ENCODE measurements at regions not wholly inside any gene's neighbourhood (a gene's known extent, or its start where the extent isn't known, plus 50 kb on each side); places are given as distances from the start of the nearest gene placed in this dataset.

DNA sequence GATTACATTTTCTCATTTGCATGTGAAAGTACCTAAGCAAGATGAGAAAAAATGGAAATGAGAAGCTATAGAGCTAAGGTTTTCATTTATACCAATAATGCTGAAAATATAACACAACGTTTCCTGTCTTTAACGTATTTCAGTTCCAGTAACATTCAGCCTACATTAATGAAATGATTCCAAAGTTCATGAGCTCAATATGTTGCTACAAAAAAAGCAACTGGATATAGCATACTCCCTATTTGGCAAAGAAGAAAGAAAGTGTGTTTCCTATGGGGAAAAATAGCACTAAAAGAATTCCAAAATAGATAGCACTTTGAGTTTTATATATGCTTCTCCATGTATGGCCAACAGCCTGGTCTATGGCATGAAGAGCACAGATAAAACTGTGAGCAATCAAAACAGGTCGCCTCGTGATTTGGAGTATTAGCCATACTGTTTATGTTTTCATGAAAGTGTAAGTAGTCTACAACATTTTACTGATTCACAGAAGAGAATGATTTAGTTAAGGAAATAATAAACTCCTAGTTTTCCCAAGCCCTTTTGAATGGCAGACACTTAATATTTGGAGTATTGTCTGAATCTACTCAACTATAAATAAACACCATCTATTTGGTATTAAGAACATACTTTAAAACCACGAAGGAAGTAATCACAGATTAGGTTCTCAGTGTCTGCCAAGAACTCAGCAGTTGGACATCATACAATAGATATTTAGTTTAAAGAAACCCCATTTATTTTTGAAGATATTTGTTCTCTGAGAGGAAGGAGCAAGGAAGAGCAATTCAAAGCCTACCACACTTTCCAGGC, 258.7 kb upstream of the RASA1 start:
- DNase-seq (ENCODE audit: insufficient read length, low spot score): no peak
- FAIRE-seq: no peak
- TF ChIP-seq, protein P1, sequence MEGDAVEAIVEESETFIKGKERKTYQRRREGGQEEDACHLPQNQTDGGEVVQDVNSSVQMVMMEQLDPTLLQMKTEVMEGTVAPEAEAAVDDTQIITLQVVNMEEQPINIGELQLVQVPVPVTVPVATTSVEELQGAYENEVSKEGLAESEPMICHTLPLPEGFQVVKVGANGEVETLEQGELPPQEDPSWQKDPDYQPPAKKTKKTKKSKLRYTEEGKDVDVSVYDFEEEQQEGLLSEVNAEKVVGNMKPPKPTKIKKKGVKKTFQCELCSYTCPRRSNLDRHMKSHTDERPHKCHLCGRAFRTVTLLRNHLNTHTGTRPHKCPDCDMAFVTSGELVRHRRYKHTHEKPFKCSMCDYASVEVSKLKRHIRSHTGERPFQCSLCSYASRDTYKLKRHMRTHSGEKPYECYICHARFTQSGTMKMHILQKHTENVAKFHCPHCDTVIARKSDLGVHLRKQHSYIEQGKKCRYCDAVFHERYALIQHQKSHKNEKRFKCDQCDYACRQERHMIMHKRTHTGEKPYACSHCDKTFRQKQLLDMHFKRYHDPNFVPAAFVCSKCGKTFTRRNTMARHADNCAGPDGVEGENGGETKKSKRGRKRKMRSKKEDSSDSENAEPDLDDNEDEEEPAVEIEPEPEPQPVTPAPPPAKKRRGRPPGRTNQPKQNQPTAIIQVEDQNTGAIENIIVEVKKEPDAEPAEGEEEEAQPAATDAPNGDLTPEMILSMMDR (IDR thresholded peaks at IDR 0.05; ENCODE audit: insufficient read depth, missing control alignments): no peak

DNA sequence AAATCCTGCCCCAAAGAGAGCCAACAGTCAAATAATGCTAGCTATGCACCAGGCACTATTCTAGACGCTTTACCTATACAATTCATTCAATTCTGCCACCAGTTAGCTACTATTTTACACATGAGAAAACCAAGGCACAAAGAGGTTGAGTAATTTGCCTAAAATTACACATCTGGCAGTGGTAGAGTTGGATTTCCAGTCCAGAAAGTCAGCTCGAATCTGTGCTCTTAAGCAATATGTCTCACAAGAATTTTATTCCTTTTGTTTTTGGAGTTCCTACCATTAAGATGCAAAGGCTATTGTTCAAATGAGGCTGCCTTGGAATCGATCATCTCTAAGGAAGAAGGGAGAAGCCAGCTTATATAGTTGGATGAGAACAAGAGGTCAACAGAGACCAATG, 256.9 kb upstream of the RASA1 start:
- DNase-seq (ENCODE audit: insufficient read length, low spot score) (no peak), FAIRE-seq (no peak)
- TF ChIP-seq, protein P1 (IDR thresholded peaks at IDR 0.05; ENCODE audit: insufficient read depth, missing control alignments): no peak

DNA sequence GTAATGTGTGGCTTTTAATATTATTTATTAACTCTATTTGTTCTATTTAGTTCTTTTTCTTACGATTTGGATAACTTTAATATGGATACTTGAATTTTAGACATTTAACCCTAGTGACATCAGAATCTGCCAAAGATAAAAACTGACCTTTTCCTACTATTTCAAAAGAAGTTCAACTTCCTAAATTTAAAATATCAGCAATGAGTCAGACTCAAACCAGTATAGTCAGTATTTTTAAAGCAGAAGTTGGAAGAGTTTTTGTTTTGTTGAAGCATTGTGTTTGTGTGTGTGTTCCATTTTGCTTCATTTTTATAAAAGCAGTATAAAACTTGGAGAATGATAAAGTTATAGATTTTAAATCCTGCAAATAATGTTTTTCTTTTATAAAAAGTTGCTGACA, 251.8 kb upstream of the RASA1 start:
- no peak for FAIRE-seq
- TF ChIP-seq, protein P1 (IDR thresholded peaks at IDR 0.05; ENCODE audit: insufficient read depth, missing control alignments): no peak
- no peak for DNase-seq (ENCODE audit: insufficient read length, low spot score)

DNA sequence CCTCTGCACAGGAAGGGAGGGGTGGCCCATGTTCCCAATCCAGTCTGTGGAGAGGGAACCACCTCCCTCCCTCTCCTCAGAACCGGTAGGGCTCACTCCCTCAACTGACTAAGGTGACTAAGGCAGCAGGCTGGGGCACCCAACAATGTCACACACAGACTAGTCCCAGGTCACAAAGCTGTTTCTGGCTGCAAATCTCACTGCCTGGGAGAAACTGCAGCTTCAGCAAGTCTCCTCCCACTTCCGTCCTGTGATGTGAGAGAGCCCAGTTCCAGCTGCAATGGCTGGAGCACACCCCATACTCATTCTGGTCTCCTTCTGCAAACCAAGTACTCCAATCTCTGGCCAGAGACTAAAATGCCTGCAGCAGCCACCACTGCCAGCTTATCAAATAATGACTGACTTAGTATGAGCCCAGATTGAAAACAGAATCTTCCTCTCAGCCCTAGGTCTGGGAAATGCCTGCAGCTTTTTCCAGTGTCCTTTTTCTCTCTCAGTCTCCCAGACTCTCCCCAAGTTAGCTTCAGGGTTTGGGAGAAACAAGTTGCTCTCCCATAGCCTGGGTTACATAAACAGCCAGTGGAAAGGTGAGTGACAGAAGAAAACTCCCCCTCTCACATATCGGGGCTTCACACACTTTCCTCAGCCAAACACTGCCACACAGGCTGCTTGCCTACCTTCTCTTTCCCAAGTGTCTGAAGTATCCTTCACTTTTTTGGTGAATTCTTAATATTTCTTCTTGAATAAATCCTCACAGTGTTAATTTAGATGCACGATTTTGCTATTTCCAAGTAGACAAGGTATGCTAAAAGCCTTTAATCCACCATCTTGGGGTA, 247.4 kb upstream of the RASA1 start:
- TF ChIP-seq, protein P1 (IDR thresholded peaks at IDR 0.05; ENCODE audit: insufficient read depth, missing control alignments): no peak
- DNase-seq (ENCODE audit: insufficient read length, low spot score) (no peak), FAIRE-seq (no peak)

DNA sequence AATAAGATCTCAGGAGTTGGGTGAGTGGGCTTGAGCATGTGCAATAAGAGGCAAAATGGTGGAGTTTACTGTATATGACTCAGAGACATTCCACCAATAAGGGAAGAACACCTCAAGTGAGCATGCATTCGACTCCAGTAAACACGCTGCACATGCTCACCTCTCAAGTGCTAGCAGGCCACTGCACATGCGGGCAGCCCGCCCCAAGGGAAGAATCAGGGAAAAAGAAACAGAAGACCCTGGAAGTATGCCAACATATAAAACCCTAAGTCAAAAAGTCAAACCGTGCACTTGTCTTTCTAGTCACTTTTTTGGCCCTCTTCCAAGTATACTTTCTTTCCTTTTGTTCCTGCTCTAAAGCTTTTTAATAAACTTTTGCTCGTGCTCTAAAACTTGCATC, 245.3 kb upstream of the RASA1 start:
- TF ChIP-seq, protein P1 (IDR thresholded peaks at IDR 0.05; ENCODE audit: insufficient read depth, missing control alignments): no peak
- no peak for DNase-seq (ENCODE audit: insufficient read length, low spot score)
- no peak for FAIRE-seq

DNA sequence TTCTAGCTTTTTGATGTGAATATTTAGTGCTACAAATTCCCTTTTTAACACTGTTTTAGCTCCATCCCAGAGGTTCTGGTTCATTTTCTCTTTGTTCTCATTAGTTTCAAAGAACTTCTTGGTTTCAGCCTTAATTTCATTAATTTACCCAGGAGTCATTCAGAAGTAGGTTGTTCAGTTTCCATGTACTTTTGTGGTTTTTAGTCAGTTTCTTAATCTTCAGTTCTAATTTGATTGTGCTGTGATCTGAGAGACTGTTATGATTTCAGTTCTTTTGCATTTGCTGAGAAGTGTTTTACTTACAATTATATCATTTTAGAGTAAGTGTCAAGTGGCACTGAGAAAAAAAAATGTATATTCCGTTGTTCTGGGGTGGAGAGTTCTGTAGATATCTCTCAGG, 240.1 kb upstream of the RASA1 start:
- TF ChIP-seq, protein P1 (IDR thresholded peaks at IDR 0.05; ENCODE audit: insufficient read depth, missing control alignments): no peak
- FAIRE-seq (no peak), DNase-seq (ENCODE audit: insufficient read length, low spot score) (no peak)

DNA sequence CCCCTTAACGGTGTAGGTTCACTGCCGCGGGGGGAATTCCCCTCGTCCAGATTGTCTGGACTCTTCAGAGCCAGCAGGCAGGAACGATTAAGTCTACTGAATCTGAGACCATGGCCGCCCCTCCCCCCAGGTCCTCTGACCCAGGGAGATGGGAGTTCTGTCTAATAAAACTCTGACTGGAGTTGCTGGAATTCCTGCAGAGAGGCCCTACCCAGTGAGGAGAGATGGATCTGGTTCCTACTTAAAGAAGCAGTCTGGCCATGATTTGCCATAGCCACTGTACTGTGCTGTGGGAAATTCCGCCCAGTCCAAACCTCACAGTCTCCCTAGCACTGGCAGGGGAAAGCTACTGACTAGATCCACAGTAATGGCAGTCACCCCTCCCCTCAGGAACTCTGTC, 237.7 kb upstream of the RASA1 start:
- FAIRE-seq: no peak
- TF ChIP-seq, protein P1 (IDR thresholded peaks at IDR 0.05; ENCODE audit: insufficient read depth, missing control alignments): no peak
- DNase-seq (ENCODE audit: insufficient read length, low spot score): no peak
